Aorta (tissue), 5 donors: ENCODE measurements at regions not wholly inside any gene's neighbourhood (a gene's known extent, or its start where the extent isn't known, plus 50 kb on each side); places are given as distances from the start of the nearest gene placed in this dataset.

Source experiments
- ATAC-seq: fragments of 200-7000 bp; cut with Tn5 transposase; one replicate; pipeline ENCODE4 v1.9.1; 2022; ENCODE audit warnings: moderate library complexity; ENCODE audit not compliant: low FRiP score
- DNase-seq, 2 donors: peaks; one replicate each; pipeline ENCODE4 v3.0.0-alpha.2; 2020
- H3K27ac ChIP-seq, 2 donors: one replicate each; pipeline ENCODE4 v1.5.1; 2013; ENCODE audit warnings: low read length in 2 of 2, mild to moderate bottlenecking in 2 of 2, moderate library complexity in 2 of 2, control low read depth in 1 of 2, inconsistent platforms in 1 of 2, low read depth in 1 of 2
- H3K27me3 ChIP-seq, 2 donors: one replicate each; pipeline ENCODE4 v1.6.1; 2013; ENCODE audit warnings: control low read depth in 1 of 2, low read length in 1 of 2, mild to moderate bottlenecking in 1 of 2, moderate library complexity in 1 of 2; ENCODE audit not compliant: insufficient read depth in 2 of 2, control insufficient read depth in 1 of 2
- H3K36me3 ChIP-seq, 2 donors: one replicate each; pipeline ENCODE4 v1.6.1; 2013; ENCODE audit warnings: control low read depth in 1 of 2, low read length in 1 of 2, mild to moderate bottlenecking in 1 of 2; ENCODE audit not compliant: insufficient read depth in 2 of 2, control insufficient read depth in 1 of 2
- H3K4me1 ChIP-seq, 2 donors: one replicate each; pipeline ENCODE4 v1.6.1; 2013; ENCODE audit warnings: low read length in 2 of 2, control low read depth in 1 of 2, mild to moderate bottlenecking in 1 of 2, moderate library complexity in 1 of 2; ENCODE audit not compliant: insufficient read depth in 2 of 2, control insufficient read depth in 1 of 2
- H3K4me3 ChIP-seq, 2 donors: one replicate each; pipeline ENCODE4 v1.5.1; 2013; ENCODE audit warnings: low read length in 2 of 2, control low read depth in 1 of 2, mild to moderate bottlenecking in 1 of 2
- H3K9me3 ChIP-seq: one replicate; pipeline ENCODE4 v1.6.1; 2013; ENCODE audit warnings: mild to moderate bottlenecking, low read length; ENCODE audit not compliant: control insufficient read depth
- intact Hi-C, 2 donors: fragments of 100-400 bp; cut with DNase I; formaldehyde crosslinking; loops; one replicate each; pipeline versions ENCODE4 v1.14.2 to v1.15.0; 2022
- donor health status: healthy with polysubstance abuse.
- donor health status: Bipolar disorder and iron deficiency.
- donor health status: DM: no; HTN: no; CAD: no.
- donor health status: DM: no; HTN: no; CAD: no.
- donor health status: DM: yes; HTN: yes; CAD: no.

GRCh38 chr17:52212851-52213250, 54.3 kb upstream of the CA10 start:
- intact Hi-C loops: no loop called here
- no peaks in the 10 kb centered on the region for H3K27me3 ChIP-seq
- no peak for ATAC-seq
- no peak overlapping the region for H3K4me3 ChIP-seq
- no peak for DNase-seq
- no peak overlapping the region for H3K27ac ChIP-seq
- no peaks in the 10 kb centered on the region for H3K4me1 ChIP-seq
- no peaks in the 10 kb centered on the region for H3K36me3 ChIP-seq
- H3K9me3 ChIP-seq: no peaks in the 10 kb centered on the region

DNA sequence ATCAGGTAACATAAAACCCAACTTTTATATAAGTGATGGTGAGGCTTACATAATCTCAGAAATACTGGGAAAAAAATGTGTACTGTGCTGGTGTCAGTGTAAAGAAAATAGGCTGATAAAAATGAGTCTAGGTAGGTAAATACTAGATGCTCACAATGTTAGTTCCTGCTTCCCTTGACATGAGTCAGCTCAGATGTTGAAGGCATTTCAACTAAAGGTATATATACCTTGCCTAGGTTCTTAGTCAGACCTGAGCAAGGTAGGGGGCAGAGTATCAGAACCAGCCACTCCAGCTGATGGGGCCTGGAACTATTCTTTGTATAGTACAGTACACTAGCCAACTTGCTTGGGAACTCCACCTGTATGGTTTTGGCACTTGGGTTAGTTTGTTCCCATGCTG, 51.0 kb upstream of the CA10 start:
- ATAC-seq: no peak
- Histone ChIP-seq H3K9me3 (no peaks in the 10 kb centered on the region), H3K36me3 (no peaks in the 10 kb centered on the region), H3K27ac (no peak overlapping the region), H3K27me3 (no peaks in the 10 kb centered on the region), H3K4me3 (no peak overlapping the region), H3K4me1 (no peaks in the 10 kb centered on the region)
- intact Hi-C loops: no loop called here
- no peak for DNase-seq
